IMR-90 (cell line): ENCODE measurements at regions not wholly inside any gene's neighbourhood (a gene's known extent, or its start where the extent isn't known, plus 50 kb on each side); places are given as distances from the start of the nearest gene placed in this dataset.

Source experiments
- ATAC-seq: fragments of 200-7000 bp; cut with Tn5 transposase; 2 replicates; pipeline ENCODE4 v1.9.1; 2020; ENCODE audit warnings: low read depth, mild to moderate bottlenecking, moderate library complexity
- BruUV-seq: library from RNA; stranded (reverse); fragments of 400-500 nt; replicated peaks from 2 replicates; lab custom pipeline; 2021; lab: Mats Ljungman, UMichigan
- CTCF ChIA-PET: fragments of 300-600 bp; formaldehyde crosslinking; extraction: SDS; loops from one replicate; lab custom pipeline; 2021; ENCODE audit warnings: antibody characterized with exemption; lab: Yijun Ruan, JAX
- POLR2A ChIA-PET: fragments of 300-600 bp; sonication (Branson Sonifier 250); formaldehyde crosslinking; loops from one replicate; lab custom pipeline; 2022; ENCODE audit warnings: antibody characterized with exemption; ENCODE audit not compliant: unreplicated experiment; lab: Charles Lee
- DNase-seq: peaks from one replicate; pipeline ENCODE4 v3.0.0; 2013
- H2AFZ ChIP-seq: replicated peaks from 2 replicates; pipeline ENCODE3; 2013; ENCODE audit warnings: low read length, mild to moderate bottlenecking; ENCODE audit not compliant: poor library complexity
- H2AK5ac ChIP-seq: 2 replicates; pipeline ENCODE4 v1.6.1; 2013; ENCODE audit warnings: low read depth, low read length, inconsistent platforms
- H2AK9ac ChIP-seq: replicated peaks from 2 replicates; pipeline ENCODE3; 2013; ENCODE audit warnings: mild to moderate bottlenecking, low read depth, low read length, moderate library complexity; ENCODE audit not compliant: poor library complexity
- H2BK120ac ChIP-seq: 2 replicates; pipeline ENCODE4 v1.6.1; 2013; ENCODE audit warnings: low read depth, low read length, inconsistent platforms
- H2BK15ac ChIP-seq: 3 replicates; pipeline ENCODE4 v1.6.1; 2013; ENCODE audit warnings: low read depth, low read length, inconsistent platforms
- H2BK20ac ChIP-seq: 2 replicates; pipeline ENCODE4 v1.6.1; 2013; ENCODE audit warnings: low read depth, mild to moderate bottlenecking, inconsistent platforms, low read length, moderate library complexity
- H2BK5ac ChIP-seq: 2 replicates; pipeline ENCODE4 v1.6.1; 2013; ENCODE audit warnings: mild to moderate bottlenecking, low read depth, low read length, inconsistent platforms; ENCODE audit not compliant: poor library complexity, severe bottlenecking
- H3K14ac ChIP-seq: replicated peaks from 2 replicates; pipeline ENCODE4 v1.6.1; 2013; ENCODE audit warnings: low read depth, low read length, inconsistent platforms
- H3K18ac ChIP-seq: 2 replicates; pipeline ENCODE4 v1.6.1; 2013; ENCODE audit warnings: low read depth, low read length, control low read depth
- H3K23ac ChIP-seq: 2 replicates; pipeline ENCODE4 v1.6.1; 2013; ENCODE audit warnings: low read depth, low read length, inconsistent platforms
- H3K27ac ChIP-seq: 2 replicates; pipeline ENCODE4 v1.5.1; 2013; ENCODE audit warnings: mild to moderate bottlenecking, control low read depth, low read length; ENCODE audit not compliant: insufficient read depth
- H3K27me3 ChIP-seq: 2 replicates; pipeline ENCODE4 v1.6.1; 2013; ENCODE audit warnings: low read length; ENCODE audit not compliant: control insufficient read depth, insufficient read depth
- H3K36me3 ChIP-seq: 2 replicates; pipeline ENCODE4 v1.6.1; 2013; ENCODE audit warnings: low read length, mixed read lengths; ENCODE audit not compliant: control insufficient read depth, insufficient read depth
- H3K4ac ChIP-seq: 2 replicates; pipeline ENCODE4 v1.6.1; 2013; ENCODE audit warnings: low read depth, low read length, inconsistent platforms
- H3K4me1 ChIP-seq: 2 replicates; pipeline ENCODE4 v1.6.1; 2013; ENCODE audit warnings: low read length, mixed read lengths; ENCODE audit not compliant: control insufficient read depth, insufficient read depth
- H3K4me2 ChIP-seq: 2 replicates; pipeline ENCODE4 v1.6.1; 2013; ENCODE audit warnings: low read depth, mild to moderate bottlenecking, control low read depth, low read length, moderate library complexity
- H3K4me3 ChIP-seq: 2 replicates; pipeline ENCODE4 v1.5.1; 2013; ENCODE audit warnings: low read depth, mild to moderate bottlenecking, control low read depth, low read length, moderate library complexity; ENCODE audit not compliant: insufficient read depth
- H3K56ac ChIP-seq: 2 replicates; pipeline ENCODE4 v1.6.1; 2013; ENCODE audit warnings: low read length, inconsistent platforms; ENCODE audit not compliant: insufficient read depth; ENCODE audit errors: extremely low read depth
- H3K79me1 ChIP-seq, 2 experiments: 2 replicates each; pipeline ENCODE4 v1.6.1; 2013; ENCODE audit warnings: low read length in 2 of 2, inconsistent platforms in 1 of 2, low read depth in 1 of 2
- H3K9ac ChIP-seq: 2 replicates; pipeline ENCODE4 v1.6.1; 2013; ENCODE audit warnings: low read depth, low read length, control low read depth
- H3K9me1 ChIP-seq: 2 replicates; pipeline ENCODE4 v1.6.1; 2013; ENCODE audit warnings: low read length, inconsistent platforms; ENCODE audit not compliant: insufficient read depth
- H3K9me3 ChIP-seq: 2 replicates; pipeline ENCODE4 v1.6.1; 2013; ENCODE audit warnings: low read length; ENCODE audit not compliant: control insufficient read depth, insufficient read depth
- H4K20me1 ChIP-seq: 2 replicates; pipeline ENCODE4 v1.6.1; 2013; ENCODE audit warnings: low read length, inconsistent platforms; ENCODE audit not compliant: insufficient read depth
- H4K5ac ChIP-seq: 2 replicates; pipeline ENCODE4 v1.6.1; 2013; ENCODE audit warnings: mild to moderate bottlenecking, low read depth, low read length, control low read depth
- H4K8ac ChIP-seq, 2 experiments: 2 replicates each; pipeline ENCODE4 v1.6.1; 2013; ENCODE audit warnings: low read depth in 2 of 2, low read length in 2 of 2, control low read depth in 1 of 2, inconsistent platforms in 1 of 2
- H4K91ac ChIP-seq: 2 replicates; pipeline ENCODE4 v1.6.1; 2013; ENCODE audit warnings: low read depth, low read length, inconsistent platforms; ENCODE audit not compliant: insufficient read depth
- BHLHE40 ChIP-seq: fragments of 150-350 bp; IDR thresholded peaks from 2 replicates; pipeline ENCODE4 v1.6.1; 2016; ENCODE audit warnings: mild to moderate bottlenecking, low read depth, low read length
- FOS ChIP-seq: fragments of 150-350 bp; IDR thresholded peaks from 2 replicates; pipeline ENCODE4 v1.6.1; 2016; ENCODE audit warnings: low read depth, low read length
- MAZ ChIP-seq: IDR thresholded peaks from 2 replicates; pipeline ENCODE4 v1.6.1; 2012; ENCODE audit warnings: low read depth, mild to moderate bottlenecking, low read length, improper control_type of control experiment, moderate library complexity, borderline replicate concordance
- NFE2L2 ChIP-seq: fragments of 150-350 bp; IDR thresholded peaks from 2 replicates; pipeline ENCODE4 v1.6.1; 2016; ENCODE audit warnings: low read depth, mild to moderate bottlenecking, low read length
- POLR2A ChIP-seq: IDR thresholded peaks from 2 replicates; pipeline ENCODE4 v1.6.1; 2012; ENCODE audit warnings: mild to moderate bottlenecking, low read depth, low read length
- RAD21 ChIP-seq: IDR thresholded peaks from 2 replicates; pipeline ENCODE4 v1.6.1; 2012; ENCODE audit warnings: low read length, improper control_type of control experiment
- SMC3 ChIP-seq: fragments of 150-350 bp; IDR thresholded peaks from 2 replicates; pipeline ENCODE4 v1.6.1; 2016; ENCODE audit warnings: low read depth, mild to moderate bottlenecking, antibody characterized with exemption, low read length, moderate library complexity
- USF2 ChIP-seq: fragments of 150-350 bp; IDR thresholded peaks from 2 replicates; pipeline ENCODE4 v1.6.1; 2017; ENCODE audit warnings: mild to moderate bottlenecking, antibody characterized with exemption, low read length, low read depth
- WGBS, 2 experiments: methylation state at CpG; one replicate each; pipeline versions ENCODE4 v1.1.5 to v1.1.7; 2013; ENCODE audit warnings: missing lambda C conversion rate in 2 of 2; ENCODE audit not compliant: insufficient read length in 1 of 2; ENCODE audit errors: extremely low coverage in 2 of 2; 5-methylcytosine and 5-hydroxymethylcytosine counted together
- dilution Hi-C: fragments of 300-500 bp; cut with HindIII; formaldehyde crosslinking; loops from one replicate; pipeline ENCODE4 v1.14.3; 2018; ENCODE audit warnings: low sequenced_read_pairs; ENCODE audit not compliant: unreplicated experiment
- in situ Hi-C: fragments of 300-500 bp; cut with MboI; formaldehyde crosslinking; loops from 3 replicates; pipeline ENCODE4 v1.14.3; 2019; ENCODE audit warnings: low sequenced_read_pairs, inconsistent platforms, mixed read lengths
- intact Hi-C: fragments of 100-400 bp; cut with micrococcal nuclease; formaldehyde crosslinking; loops from 2 replicates; pipeline ENCODE4 v1.10.0; 2022
- TF ChIP-seq, protein P1 (sequence below): fragments of 150-350 bp; IDR thresholded peaks from 2 replicates; pipeline ENCODE4 v1.6.1; 2016; ENCODE audit warnings: low read depth, mild to moderate bottlenecking, low read length, moderate library complexity, borderline replicate concordance

DNA sequence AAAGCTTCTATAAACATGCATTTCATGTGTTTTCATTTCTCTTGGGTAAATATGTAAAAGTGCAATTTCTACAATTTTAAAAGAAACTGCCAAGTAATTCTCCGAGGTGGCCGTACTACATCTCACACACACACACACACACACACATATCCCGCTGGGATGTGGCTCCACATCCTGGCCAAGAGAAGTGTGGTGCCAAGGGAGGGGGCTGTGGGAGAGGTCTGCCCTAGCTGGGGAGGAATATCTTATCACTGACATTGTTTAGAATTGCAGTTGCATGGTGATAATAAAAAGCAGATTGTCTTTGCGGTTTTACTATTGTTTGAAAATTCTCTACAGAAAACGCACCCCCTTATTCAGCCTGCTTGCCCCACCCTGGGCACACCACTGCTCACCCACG is 558.4 kb downstream of the BNC2 start:
- Histone ChIP-seq H3K23ac (no peak overlapping the region), H3K18ac (no peak overlapping the region), H2AFZ (no peak overlapping the region), H2BK5ac (no peak overlapping the region), H4K91ac (no peak overlapping the region), H3K4me2 (no peak overlapping the region), H3K56ac (no peak overlapping the region), H2BK15ac (no peak overlapping the region), H3K4ac (no peak overlapping the region), H3K4me3 (no peak overlapping the region), H4K8ac (no peak overlapping the region), H3K4me1 (peaks cover 1% of the 10 kb centered on the region; the same call in 1 of the 2 replicates), H2AK9ac (no peak overlapping the region), H3K9me3 (no peaks in the 10 kb centered on the region), H3K27ac (no peak overlapping the region), H3K14ac (no peak overlapping the region), H3K9ac (no peak overlapping the region), H2BK120ac (no peak overlapping the region), H4K5ac (no peak overlapping the region), H3K27me3 (no peaks in the 10 kb centered on the region; the same call in 1 of the 2 replicates), H2BK20ac (no peak overlapping the region), H4K20me1 (no peaks in the 10 kb centered on the region), H3K79me1 (no peaks in the 10 kb centered on the region), H3K9me1 (no peaks in the 10 kb centered on the region), H3K36me3 (no peaks in the 10 kb centered on the region), H2AK5ac (no peak overlapping the region)
- no CpG with 5 or more reads among the region's 6 CpGs for WGBS, 2 experiments
- no TSS peak for BruUV-seq
- intact Hi-C loops = no loop called here
- no peak for TF ChIP-seq POLR2A
- TF ChIP-seq MAZ = no peak
- no peak for TF ChIP-seq BHLHE40
- TF ChIP-seq, protein P1, sequence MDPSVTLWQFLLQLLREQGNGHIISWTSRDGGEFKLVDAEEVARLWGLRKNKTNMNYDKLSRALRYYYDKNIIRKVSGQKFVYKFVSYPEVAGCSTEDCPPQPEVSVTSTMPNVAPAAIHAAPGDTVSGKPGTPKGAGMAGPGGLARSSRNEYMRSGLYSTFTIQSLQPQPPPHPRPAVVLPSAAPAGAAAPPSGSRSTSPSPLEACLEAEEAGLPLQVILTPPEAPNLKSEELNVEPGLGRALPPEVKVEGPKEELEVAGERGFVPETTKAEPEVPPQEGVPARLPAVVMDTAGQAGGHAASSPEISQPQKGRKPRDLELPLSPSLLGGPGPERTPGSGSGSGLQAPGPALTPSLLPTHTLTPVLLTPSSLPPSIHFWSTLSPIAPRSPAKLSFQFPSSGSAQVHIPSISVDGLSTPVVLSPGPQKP = no peak
- no peak for TF ChIP-seq USF2
- TF ChIP-seq NFE2L2 = no peak
- TF ChIP-seq RAD21 = no peak
- TF ChIP-seq SMC3 = no peak
- no peak for TF ChIP-seq FOS
- dilution Hi-C loops = no loop called here
- POLR2A ChIA-PET = no interaction called here
- in situ Hi-C loops = no loop called here
- CTCF ChIA-PET = no interaction called here
- no peak for DNase-seq
- ATAC-seq = no peak
